ENCODE measurements at regions not wholly inside any gene's neighbourhood (a gene's known extent, or its start where the extent isn't known, plus 50 kb on each side); places are given as distances from the start of the nearest gene placed in this dataset.

GRCh38 chr2:236874866-236875481 is 210.7 kb upstream of the COPS8 start:
- Histone ChIP-seq H3K36me3 (ENCODE audit: control insufficient read depth in 4 of 4, insufficient read depth in 4 of 4, low read length in 4 of 4) (no peaks in the 10 kb centered on the region), H3K27ac (ENCODE audit: low read depth in 1 of 2, low read length in 1 of 2) (no peak overlapping the region), H3K4me1 (ENCODE audit: control insufficient read depth in 5 of 5, insufficient read depth in 5 of 5, low read length in 5 of 5) (peaks cover 2 to 11% (median 5%) of the 10 kb centered on the region in 5 donors), H3K9me3 (ENCODE audit: control insufficient read depth in 4 of 4, insufficient read depth in 3 of 4, low read length in 3 of 4) (no peaks in the 10 kb centered on the region), H3K9ac (ENCODE audit: insufficient read depth in 1 of 2, low read length in 2 of 2) (no peak overlapping the region), H3K27me3 (ENCODE audit: control insufficient read depth in 3 of 3, insufficient read depth in 3 of 3, low read length in 2 of 3) (no peaks in the 10 kb centered on the region), H3K4me3 (no peak overlapping the region)
- 64 to 85% methylated on average over 3 of the region's 3 CpGs for whole genome bisulfite sequencing, 2 donors
- ATAC-seq (ENCODE audit: insufficient read depth, low FRiP score) (no peak), DNase-seq (no peak)
- no peak for TF ChIP-seq CTCF (IDR thresholded peaks at IDR 0.05; ENCODE audit: control extremely low read depth, extremely low read depth)

GRCh38 chr2:236875906-236876505 is 209.7 kb upstream of the COPS8 start:
- Histone ChIP-seq H3K4me3 (no peak overlapping the region), H3K36me3 (ENCODE audit: control insufficient read depth in 4 of 4, insufficient read depth in 4 of 4, low read length in 4 of 4) (no peaks in the 10 kb centered on the region), H3K9me3 (ENCODE audit: control insufficient read depth in 4 of 4, insufficient read depth in 3 of 4, low read length in 3 of 4) (no peaks in the 10 kb centered on the region), H3K4me1 (ENCODE audit: control insufficient read depth in 5 of 5, insufficient read depth in 5 of 5, low read length in 5 of 5) (peaks cover 2 to 11% (median 5%) of the 10 kb centered on the region in 5 donors), H3K9ac (ENCODE audit: insufficient read depth in 1 of 2, low read length in 2 of 2) (no peak overlapping the region), H3K27me3 (ENCODE audit: control insufficient read depth in 3 of 3, insufficient read depth in 3 of 3, low read length in 2 of 3) (no peaks in the 10 kb centered on the region), H3K27ac (ENCODE audit: low read depth in 1 of 2, low read length in 1 of 2) (no peak overlapping the region)
- WGBS, 2 donors = 45 to 75% methylated on average over 16 of the region's 16 CpGs
- ATAC-seq (ENCODE audit: insufficient read depth, low FRiP score) = no peak
- peak in 2 of 3 donors; percentile 21 to 25 for DNase-seq
- no peak for TF ChIP-seq CTCF (IDR thresholded peaks at IDR 0.05; ENCODE audit: control extremely low read depth, extremely low read depth)

GRCh38 chr2:236876642-236877041 is 209.0 kb upstream of the COPS8 start:
- no peak overlapping the region for H3K27ac ChIP-seq (ENCODE audit: low read depth in 1 of 2, low read length in 1 of 2)
- no peaks in the 10 kb centered on the region for H3K27me3 ChIP-seq (ENCODE audit: control insufficient read depth in 3 of 3, insufficient read depth in 3 of 3, low read length in 2 of 3)
- no peak overlapping the region for H3K4me3 ChIP-seq
- DNase-seq (no peak), ATAC-seq (ENCODE audit: insufficient read depth, low FRiP score) (no peak)
- WGBS, 2 donors = 52 to 82% methylated on average over 4 of the region's 4 CpGs
- no peaks in the 10 kb centered on the region for H3K9me3 ChIP-seq (ENCODE audit: control insufficient read depth in 4 of 4, insufficient read depth in 3 of 4, low read length in 3 of 4)
- H3K36me3 ChIP-seq (ENCODE audit: control insufficient read depth in 4 of 4, insufficient read depth in 4 of 4, low read length in 4 of 4) = no peaks in the 10 kb centered on the region
- H3K9ac ChIP-seq (ENCODE audit: insufficient read depth in 1 of 2, low read length in 2 of 2) = no peak overlapping the region
- TF ChIP-seq CTCF (IDR thresholded peaks at IDR 0.05; ENCODE audit: control extremely low read depth, extremely low read depth) = no peak
- H3K4me1 ChIP-seq (ENCODE audit: control insufficient read depth in 5 of 5, insufficient read depth in 5 of 5, low read length in 5 of 5) = peaks cover 2 to 11% (median 5%) of the 10 kb centered on the region in 5 donors
